Transverse colon (tissue), 4 donors: ENCODE measurements at regions not wholly inside any gene's neighbourhood (a gene's known extent, or its start where the extent isn't known, plus 50 kb on each side); places are given as distances from the start of the nearest gene placed in this dataset.

Source experiments
- EP300 ChIP-seq: sonication (generic); formaldehyde crosslinking; IDR thresholded peaks from one replicate; pipeline ENCODE4 v1.6.1; 2017; ENCODE audit warnings: antibody characterized with exemption, low read depth
- POLR2A ChIP-seq: fragments of 450-650 bp; IDR thresholded peaks from one replicate; pipeline ENCODE4 v1.6.1; 2016; ENCODE audit warnings: antibody characterized with exemption, mild to moderate bottlenecking, moderate library complexity
- POLR2AphosphoS5 ChIP-seq, 3 donors: sonication (generic); formaldehyde crosslinking; IDR thresholded peaks; one replicate each; pipeline ENCODE4 v1.6.1; 2016; ENCODE audit warnings: antibody characterized with exemption in 3 of 3
- TF ChIP-seq, protein P1 (sequence below), 5 experiments: fragments of 200-600 bp in 3 of 5; fragments of 450-650 bp in 2 of 5; sonication (generic) in 3 of 5; IDR thresholded peaks; 1 replicate in 2 of 5; 2 replicates in 3 of 5; pipeline ENCODE4 v1.5.1; 2016 to 2017; ENCODE audit warnings: antibody characterized with exemption in 5 of 5, inconsistent platforms in 3 of 5, mild to moderate bottlenecking in 2 of 5, moderate library complexity in 1 of 5

DNA sequence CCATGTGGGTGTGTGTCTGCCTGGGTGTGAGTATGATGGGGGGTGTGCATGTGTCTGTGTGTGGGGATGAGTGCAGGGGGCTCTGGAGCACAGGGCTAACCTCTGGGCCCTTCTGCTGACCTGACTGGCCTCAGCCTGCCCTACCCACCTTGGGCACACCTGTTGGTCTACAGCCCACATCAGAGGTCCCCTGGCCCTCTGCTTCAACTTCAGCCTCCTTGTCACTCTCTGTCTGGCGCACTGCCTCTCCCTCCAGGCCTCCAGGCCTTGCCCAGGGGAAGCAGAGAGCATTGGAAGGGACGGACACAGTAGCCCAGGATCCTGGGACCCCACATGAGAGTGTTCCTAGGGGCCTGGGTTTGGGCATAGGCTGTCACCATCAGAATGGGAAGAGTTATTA is 115.4 kb downstream of the EFNB1 start:
- TF ChIP-seq POLR2A (no peak), POLR2AphosphoS5 (IDR thresholded peaks at IDR 0.05) (no peak), EP300 (no peak)
- TF ChIP-seq, protein P1, sequence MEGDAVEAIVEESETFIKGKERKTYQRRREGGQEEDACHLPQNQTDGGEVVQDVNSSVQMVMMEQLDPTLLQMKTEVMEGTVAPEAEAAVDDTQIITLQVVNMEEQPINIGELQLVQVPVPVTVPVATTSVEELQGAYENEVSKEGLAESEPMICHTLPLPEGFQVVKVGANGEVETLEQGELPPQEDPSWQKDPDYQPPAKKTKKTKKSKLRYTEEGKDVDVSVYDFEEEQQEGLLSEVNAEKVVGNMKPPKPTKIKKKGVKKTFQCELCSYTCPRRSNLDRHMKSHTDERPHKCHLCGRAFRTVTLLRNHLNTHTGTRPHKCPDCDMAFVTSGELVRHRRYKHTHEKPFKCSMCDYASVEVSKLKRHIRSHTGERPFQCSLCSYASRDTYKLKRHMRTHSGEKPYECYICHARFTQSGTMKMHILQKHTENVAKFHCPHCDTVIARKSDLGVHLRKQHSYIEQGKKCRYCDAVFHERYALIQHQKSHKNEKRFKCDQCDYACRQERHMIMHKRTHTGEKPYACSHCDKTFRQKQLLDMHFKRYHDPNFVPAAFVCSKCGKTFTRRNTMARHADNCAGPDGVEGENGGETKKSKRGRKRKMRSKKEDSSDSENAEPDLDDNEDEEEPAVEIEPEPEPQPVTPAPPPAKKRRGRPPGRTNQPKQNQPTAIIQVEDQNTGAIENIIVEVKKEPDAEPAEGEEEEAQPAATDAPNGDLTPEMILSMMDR (IDR thresholded peaks at IDR 0.05) = no peak
